Endometrium (tissue), 2 donors: ENCODE measurements at regions not wholly inside any gene's neighbourhood (a gene's known extent, or its start where the extent isn't known, plus 50 kb on each side); places are given as distances from the start of the nearest gene placed in this dataset.
"Not testable (repeated sequence)": the region's sequence is repeated elsewhere in the genome, so short reads cannot be mapped to it uniquely, and the experiment has no call there.

ENCODE experiments used
- FAIRE-seq: peaks from 2 replicates; lab custom pipeline; 2012; peaks lifted over from hg19 to GRCh38; lab: Jason Lieb, UNC
- donor health status: control.
- donor health status: control.

DNA sequence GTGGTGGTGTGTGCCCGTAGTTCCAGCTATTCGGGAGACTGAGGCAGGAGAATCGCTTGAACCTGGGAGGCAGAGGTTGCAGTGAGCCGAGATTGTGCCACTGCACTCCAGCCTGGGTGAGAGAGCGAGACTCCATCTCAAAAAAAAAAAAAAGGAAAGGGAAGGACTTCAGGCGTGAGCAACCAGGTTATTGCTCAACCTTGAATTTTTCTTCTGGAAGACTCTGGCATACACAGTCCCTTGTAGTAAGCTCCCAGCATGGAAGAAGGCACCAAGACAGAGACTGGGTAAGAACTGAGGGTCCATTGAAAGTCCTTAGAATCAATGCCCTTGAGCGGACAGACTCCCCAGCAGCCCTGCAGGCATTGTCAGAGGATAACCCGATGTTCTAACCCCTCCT is 75.0 kb downstream of the C9orf50 start:
- not testable (repeated sequence) for FAIRE-seq

DNA sequence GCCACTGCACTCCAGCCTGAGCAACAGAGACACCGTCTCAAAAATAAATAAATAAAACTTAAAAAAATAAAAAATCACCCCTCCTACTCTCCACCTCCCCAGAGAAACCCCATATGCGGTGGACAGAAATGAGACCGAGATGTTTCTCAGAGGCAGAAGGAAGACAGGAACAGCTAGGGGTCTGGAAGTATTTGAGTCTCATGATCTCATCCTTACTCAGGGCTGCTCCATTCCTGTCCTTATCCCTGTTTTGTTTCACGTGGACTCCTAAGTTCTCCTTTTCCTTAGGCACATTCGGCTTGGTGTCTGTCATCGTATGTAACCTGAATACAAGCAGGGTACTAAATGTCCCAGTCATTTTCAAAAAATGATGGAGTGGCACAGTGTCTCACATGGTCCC is 76.1 kb downstream of the C9orf50 start:
- no peak for FAIRE-seq

DNA sequence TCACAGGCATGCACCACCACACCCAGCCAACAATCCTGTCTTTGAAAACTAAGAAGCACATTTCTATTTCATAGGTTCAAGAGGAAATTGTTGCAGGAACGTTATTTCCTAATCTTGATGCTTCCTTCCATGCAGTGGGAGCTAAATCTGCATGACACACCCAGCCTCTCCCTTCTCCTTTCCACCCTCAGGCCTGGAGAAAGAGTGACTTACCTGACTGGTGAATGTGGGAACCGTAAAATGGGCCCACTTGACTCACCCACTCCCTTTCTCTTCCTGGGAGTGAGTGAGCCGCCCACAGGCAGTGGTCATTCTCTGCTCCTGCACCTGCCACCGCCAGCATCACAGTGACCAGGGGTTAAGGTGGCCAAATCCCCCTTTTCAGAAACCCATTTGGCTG is 78.2 kb downstream of the C9orf50 start:
- FAIRE-seq = no peak

DNA sequence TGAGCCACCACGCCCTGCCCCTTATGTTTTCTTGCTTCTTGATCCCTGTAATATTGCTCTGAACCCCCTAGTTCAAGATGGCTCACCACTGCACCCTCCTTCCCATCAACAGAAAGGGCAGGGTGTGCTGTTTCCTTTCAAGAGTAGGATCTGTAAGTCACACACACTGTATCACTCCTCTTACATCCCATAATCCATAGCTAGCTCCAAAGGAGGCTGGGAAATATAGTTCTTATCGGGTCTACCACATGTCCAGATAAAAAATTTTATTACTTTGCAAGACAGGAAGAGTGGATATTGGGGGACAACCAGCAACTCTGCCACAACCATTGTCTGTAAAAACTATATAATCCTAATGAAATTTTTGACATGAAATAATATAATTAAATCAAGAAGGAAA is 79.6 kb downstream of the C9orf50 start:
- no peak for FAIRE-seq

DNA sequence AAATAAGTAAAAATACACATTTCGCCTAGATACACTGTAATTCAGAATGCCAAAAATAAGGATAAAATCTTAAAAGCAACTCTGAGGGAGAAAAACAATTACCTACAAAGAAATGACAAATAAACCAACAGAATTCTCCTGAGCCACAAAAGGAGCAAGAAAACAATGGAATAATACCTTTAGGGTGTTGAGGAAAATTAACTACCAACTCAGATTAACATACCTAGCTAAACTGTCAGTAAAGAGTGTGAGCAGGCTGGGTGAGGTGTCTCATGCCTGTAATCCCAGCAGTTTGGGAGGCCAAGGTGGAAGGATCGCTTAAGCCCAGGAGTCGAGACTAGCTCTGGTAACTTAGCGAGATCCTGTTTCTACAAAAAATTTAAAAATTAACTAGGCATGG is 81.5 kb downstream of the C9orf50 start:
- FAIRE-seq = no peak

DNA sequence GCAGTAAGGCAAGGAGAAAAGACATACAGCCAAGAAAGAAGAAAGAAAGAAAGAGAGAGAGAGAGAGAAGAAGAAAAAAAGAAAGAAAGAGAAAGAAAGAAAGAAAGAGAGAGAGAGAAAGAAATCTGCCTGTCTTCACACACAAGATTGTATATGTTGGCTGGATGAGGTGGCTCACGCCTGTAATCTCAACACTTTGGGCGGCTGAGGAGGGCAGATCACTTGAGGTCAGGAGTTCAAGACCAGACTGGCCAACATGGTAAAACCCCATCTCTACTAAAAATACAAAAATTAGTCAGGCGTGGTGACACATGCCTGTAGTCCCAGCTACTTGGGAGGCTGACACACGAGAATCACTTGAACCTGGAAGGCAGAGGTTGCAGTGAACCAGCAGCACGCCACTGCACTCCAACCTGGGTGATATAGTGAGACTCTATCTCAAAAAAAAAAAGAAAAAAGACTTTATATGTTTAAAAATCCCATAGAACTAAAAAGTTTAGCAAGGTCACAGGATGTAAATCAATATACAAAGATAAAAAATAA is 89.0 kb downstream of the C9orf50 start:
- not testable (repeated sequence) for FAIRE-seq

DNA sequence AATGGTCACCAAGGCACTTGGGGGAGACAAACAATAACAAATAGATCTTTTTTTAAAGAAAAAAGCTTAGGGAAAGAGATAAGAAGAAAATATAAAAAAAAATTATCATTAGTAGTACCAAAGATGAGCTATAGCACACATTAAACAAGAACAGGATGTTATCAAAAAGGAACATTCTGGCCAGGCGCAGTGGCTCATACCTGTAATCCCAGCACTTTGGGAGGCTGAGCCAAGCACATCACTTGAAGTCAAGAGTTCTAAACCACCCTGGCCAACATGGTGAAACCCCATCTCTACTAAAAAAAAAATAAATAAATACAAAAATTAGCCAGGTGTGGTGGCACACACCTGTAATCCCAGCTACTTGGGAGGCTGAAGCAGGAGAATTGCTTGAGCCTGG is 92.9 kb downstream of the C9orf50 start:
- FAIRE-seq = not testable (repeated sequence)

DNA sequence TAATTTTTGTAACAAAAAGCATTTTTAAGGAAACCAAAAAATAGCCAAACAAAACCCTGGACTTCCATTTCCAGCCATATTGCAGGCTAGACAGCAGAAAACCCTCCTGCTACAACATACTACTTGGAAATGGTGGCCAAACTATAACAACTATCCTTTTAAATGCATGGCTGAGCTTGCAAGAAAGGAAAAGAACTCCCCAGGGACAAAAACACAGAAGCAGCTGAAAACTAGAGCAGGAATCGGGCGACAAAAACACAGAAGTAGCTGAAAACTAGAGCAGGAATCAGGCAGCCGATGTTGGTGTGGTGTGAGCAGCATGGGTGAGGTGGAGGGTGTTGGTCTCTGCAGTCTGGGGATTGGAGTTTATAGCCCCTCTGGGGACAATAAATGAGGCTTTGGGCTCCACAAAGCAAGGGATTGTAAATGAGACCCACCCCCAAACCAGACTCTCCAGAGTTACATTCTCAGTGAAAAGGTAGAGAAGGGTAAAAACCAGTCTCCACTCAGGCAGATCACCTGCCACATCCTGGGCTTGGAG is 95.2 kb downstream of the C9orf50 start:
- no peak for FAIRE-seq

DNA sequence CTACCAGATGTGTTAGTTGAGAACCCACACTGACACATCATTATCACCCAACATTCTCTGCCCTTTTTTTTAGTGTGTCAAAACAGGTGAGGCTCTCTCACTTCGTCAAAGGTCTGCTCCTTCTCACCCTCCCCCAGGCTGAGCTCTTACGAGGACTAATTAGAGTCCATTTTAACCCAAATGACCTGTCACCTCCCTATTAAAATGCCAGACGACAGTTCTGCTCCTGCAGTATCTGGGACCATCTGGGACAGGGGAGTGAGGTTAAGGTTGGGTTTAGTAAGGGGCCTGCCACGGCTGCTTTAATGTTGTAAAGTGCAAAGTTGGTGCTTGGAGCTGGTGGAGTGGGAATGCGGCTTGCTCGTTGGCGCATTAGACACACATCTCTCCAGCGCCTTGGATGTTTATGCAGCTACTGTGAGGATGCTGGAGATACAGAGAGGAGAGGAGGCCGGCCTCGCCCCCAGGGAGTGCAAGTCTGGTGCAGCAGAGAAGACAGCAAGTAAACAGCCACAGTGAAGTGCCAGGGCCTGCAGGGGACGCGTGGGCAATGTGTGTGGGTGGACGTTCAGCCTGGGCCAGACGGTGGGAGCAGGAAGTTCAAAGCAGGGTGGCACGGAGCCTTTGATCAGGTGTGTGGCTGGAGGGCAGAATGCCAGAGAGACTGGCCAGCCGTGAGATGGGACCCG is 96.2 kb downstream of the C9orf50 start:
- FAIRE-seq = no peak

DNA sequence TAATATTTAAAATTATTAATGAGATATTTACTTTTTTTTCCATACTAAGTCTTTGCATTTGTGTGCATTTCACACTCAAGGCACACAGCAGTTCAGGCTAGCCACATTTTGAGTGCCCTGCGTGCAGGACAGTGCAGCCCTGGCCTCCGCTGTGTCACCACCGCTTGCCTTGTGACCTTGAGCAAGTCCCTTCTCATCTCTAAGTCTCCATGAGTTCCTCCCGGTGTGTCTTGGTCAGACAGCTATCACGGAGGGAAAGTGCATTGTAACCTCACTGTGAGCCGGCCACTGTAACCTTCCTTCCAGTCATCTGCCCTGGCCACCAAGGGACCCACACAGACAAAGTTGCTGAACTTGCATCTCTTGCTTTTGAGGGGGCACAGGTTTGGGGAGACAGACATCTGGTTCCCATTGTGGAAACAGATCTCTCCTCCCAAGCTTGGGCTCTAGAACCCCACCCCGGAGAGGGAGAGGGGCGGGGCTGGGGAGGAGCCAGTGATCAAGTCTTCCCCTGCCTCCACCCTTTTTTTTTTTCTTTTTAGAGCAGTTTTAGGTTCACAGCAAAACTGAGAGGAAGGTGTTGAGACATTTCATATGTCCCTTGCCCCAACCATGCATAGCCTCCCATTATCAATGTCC is 96.8 kb downstream of the C9orf50 start:
- no peak for FAIRE-seq

DNA sequence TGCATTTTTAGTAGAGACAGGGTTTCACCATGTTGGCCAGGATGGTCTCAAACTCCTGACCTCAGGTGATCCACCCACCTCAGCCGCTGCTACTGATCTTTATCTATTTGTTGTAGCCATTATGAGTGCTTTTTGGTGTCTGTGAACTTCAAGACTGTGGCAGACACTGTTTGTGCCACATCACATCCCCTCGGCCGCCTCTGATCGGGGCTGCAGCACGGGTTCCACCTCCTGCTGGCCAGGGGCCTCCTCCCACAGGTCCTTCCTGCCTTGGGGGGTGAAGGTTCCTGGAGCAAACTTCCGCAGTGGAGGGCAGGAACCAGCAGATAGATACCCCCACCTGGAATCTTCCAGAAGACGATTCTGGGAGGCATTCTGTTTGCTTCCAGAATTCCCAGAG is 98.5 kb downstream of the C9orf50 start:
- FAIRE-seq = no peak

DNA sequence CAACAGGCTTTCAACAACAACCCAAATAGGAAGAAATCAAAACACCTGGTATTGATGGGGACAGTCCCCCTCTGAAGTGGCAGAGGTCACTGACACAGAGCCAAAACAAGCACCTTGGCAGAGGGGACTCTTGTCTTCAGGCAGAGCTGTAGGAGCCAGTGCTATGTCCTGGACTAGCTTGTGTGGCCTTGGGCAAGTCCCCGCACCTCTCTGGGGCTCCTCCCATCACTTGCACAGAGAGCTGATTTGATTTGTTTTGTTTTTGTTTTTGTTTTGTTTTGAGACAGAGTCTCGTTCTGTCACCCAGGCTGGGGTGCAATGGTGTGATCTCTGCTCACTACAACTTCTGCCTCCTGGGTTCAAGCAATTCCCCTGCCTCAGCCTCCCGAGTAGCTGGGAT is 100.8 kb downstream of the C9orf50 start:
- FAIRE-seq = no peak

DNA sequence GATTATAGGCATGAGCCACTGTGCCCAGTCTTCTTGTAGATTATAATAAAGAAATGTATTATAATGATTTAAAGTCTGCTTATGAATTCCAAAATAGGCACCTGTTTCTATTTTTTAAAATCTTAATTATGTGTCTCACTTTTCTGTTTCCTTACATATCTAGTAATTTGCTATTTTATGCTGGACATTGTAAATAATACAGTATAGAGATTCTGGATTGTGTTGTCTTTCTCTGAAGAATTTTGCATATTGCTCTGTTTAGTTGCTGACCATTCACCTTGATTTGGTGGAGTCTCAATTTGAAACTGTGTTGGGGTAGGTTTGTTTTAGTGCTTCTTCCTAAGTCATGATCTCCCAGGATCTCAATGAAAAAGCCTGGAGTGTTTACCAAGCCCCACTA is 102.8 kb downstream of the C9orf50 start:
- no peak for FAIRE-seq

DNA sequence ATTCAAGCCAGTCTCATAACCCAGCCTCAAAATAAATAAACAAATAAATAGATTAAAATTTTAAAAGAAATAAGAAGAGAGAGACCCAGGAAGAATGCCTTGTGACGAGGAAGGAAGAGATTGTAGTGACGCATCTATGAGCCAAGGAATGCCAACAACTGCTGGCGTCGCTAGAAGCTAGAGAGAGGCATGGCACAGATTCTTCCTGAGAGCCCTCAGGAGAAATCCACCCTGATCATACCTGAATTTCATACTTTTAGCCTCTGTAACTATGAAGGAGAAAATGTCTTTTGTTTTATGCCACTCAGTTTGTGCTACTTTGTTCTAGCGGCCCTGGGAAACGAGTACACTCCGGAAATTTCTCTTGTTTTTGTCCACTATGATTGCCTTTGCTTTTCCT is 103.9 kb downstream of the C9orf50 start:
- no peak for FAIRE-seq

DNA sequence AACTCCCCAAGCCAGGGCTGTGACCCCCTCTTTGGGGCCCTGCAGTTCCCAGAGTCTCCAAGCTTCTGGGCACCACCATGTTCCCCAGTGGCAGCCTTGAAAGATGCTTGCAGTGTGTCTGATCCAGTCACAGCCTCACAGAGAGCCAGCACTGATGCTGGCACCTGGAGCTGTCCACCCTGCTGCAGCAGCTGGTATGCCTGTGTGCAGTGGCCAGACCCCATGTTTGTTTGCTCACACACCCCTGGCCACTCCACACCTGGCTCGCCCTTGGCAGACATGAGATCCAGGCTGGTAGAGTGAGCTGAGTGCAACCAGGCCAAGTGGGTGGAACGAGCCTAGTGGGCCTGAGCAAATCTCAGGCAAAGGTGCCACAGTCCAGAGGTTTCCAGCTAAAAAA is 106.0 kb downstream of the C9orf50 start:
- no peak for FAIRE-seq

DNA sequence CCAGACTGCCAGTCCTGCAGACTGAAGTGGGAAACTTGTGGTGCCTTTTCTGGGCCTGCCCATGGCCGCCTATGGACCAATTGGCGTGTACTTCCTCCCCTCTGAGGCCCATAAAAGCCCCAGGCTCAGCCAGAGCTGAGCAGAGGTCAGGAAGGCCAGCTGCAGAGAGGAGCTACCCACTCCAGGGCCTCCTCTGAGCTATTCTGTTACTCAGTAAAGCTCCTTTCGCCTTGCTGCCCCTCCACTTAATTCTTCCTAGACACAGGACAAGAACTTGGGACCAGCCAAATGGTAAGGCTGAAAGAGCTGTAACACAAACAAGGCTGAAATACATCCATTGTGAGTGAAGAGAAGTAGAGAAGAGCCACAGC is 106.4 kb downstream of the C9orf50 start:
- no peak for FAIRE-seq

DNA sequence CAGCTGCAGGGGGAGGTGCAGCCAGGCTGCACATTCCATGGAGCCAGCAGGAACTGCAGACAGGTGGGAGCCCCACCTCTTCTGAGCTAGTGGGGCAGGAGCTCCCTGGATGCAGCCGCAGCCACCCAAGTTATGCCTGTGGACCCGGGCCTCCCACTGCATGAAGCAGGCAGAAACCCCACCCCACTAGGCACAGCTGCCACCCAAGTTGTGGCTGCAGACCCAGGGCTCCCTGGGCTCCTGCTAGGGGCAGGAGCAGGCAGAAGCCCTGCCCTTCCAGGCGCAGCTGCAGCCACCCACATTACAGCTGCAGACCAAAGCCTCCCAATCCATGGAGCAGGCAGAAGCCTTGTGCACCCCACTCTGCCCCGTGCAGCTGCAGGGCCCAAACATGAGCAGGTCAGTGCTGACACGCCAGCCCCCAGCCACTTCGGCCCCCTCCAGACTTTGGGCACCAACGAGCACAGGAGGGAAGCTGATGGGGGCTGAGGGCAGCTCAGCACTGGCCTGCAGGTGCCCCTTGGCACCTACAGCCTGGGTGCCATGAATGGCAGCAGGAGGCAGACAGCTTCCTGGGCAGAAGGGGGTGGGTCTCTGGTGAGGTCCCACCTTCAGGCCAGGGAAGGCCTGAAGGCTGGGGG is 106.9 kb downstream of the C9orf50 start:
- FAIRE-seq = no peak

DNA sequence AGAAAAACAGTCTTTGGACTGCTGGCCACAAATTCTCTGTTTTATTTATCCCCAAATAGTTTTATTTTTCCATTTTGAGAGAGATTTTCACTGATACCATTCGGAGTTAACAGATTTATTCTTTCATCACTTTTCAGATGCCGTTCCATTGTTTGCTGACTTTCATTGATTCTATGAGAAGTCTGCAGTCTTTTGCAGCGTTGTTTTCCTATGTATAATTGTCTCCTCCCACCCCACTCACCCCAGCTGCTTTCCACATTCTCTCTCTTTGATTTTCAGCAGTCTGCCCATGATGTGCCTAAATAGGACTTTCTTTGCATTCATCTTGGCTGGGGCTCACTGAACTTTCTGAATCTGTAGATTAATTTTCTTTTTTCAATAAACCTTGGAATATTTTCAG is 107.6 kb downstream of the C9orf50 start:
- FAIRE-seq = no peak

DNA sequence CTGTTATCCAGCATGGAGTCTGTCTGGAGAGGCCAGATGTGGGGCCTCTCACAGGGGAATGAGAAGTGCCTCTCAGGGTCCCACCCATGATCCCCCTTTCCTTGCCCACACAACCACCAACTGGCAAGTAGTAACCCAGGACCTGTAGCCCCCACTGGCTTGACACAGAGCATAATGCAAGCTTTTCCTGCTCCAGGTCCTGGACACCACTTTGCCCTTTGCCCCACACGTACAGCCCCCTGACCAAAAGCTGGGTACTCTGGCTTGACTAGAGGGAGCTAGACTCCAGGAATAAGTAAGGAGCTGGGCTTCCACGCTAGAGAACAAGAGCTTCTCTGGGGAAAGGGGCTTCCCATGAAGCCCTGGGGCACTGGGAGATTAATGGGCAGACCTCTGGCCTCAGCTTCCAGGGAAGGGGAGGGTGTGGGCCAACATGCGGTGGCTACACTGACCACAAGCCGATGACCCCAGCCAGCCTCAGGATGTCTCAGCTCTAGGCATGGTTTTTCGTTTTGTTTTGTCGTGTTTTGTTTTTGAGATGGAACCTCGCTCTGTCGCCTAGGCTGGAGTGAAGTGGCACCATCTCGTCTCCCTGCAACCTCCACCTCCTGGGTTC is 109.5 kb downstream of the C9orf50 start:
- FAIRE-seq = no peak

DNA sequence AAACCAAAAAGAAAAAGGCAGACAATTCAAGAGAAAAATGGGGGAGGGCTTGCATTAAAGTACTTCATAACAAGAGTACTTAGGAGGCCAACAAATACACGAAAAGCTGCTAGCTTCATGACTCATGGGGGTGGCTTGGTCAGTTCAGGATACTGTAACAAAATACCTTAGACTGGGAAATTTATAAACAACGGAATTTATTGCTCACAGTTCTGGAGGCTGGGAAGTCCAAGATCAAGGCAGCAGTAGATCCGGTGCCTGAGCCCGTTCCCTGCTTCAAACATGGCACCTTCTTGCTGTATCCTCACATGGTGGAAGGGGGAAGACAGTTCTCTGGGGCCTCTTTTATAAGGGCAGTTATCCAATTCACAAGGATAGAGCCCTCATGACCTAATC is 111.4 kb downstream of the C9orf50 start:
- no peak for FAIRE-seq

DNA sequence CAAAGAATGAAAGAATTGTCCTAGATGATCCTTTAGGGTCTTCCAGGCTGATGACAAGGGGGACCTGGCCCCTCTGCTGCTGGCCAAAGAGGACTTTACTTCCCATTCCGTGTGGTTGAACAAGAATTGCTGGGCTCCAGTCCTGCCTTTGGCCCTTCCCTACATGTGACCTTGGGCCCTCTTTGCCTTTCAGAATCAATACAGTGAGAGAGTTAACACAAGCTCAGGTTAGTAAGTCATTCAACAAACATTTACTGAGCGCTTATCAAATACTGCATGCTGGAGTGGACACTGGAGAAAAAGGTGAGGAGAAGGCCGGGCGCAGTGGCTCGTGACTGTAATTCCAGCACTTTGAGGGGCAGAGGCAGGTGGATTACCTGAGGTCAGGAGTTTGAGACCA is 113.1 kb downstream of the C9orf50 start:
- no peak for FAIRE-seq

DNA sequence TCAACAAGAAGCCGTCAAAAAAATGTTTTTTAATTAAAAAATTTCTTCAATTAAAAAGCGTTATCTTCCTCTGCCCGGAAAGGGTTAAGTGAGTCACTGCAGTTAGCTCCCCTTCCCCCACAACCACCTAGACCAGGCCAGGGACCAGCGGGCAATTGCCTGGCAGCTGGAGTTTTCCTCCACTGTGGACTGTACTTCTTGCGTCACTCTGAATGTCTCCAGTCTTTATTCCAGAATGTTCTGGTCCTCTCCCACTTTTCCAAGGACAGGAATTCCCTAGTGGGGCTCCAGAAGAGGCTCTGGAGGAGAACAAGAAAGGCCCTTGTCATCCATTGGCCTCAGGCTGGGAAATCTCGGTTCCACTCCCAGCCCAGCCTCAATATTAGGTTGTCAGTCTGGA is 114.0 kb downstream of the C9orf50 start:
- no peak for FAIRE-seq

DNA sequence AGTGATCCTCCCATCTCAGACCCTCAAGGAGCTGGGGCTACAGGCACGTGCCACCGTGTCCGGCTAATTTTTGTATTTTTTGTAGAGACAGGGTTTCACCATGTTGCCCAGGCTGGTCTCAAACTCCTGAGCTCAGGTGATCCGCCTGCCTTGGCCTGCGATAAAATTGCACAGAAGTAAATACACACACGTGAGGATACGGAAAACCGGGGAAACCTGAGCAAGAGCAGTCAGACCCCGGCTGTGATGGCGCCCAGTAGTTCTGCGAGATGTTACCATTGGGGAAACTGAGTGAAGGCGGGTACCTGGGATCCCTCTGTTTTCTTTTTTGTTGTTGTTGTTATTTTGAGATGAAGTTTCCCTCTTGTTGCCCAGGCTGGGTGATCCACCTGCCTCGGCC is 114.9 kb downstream of the C9orf50 start:
- no peak for FAIRE-seq
